IMR-90 (cell line): ENCODE measurements at regions not wholly inside any gene's neighbourhood (a gene's known extent, or its start where the extent isn't known, plus 50 kb on each side); places are given as distances from the start of the nearest gene placed in this dataset.

Experiments
- ATAC-seq: fragments of 200-7000 bp; cut with Tn5 transposase; 2 replicates; pipeline ENCODE4 v1.9.1; 2020; ENCODE audit warnings: low read depth, mild to moderate bottlenecking, moderate library complexity
- BruUV-seq: library from RNA; stranded (reverse); fragments of 400-500 nt; replicated peaks from 2 replicates; lab custom pipeline; 2021; lab: Mats Ljungman, UMichigan
- CTCF ChIA-PET: fragments of 300-600 bp; formaldehyde crosslinking; extraction: SDS; loops from one replicate; lab custom pipeline; 2021; ENCODE audit warnings: antibody characterized with exemption; lab: Yijun Ruan, JAX
- POLR2A ChIA-PET: fragments of 300-600 bp; sonication (Branson Sonifier 250); formaldehyde crosslinking; loops from one replicate; lab custom pipeline; 2022; ENCODE audit warnings: antibody characterized with exemption; ENCODE audit not compliant: unreplicated experiment; lab: Charles Lee
- DNase-seq: peaks from one replicate; pipeline ENCODE4 v3.0.0; 2013
- H2AFZ ChIP-seq: replicated peaks from 2 replicates; pipeline ENCODE3; 2013; ENCODE audit warnings: low read length, mild to moderate bottlenecking; ENCODE audit not compliant: poor library complexity
- H2AK5ac ChIP-seq: 2 replicates; pipeline ENCODE4 v1.6.1; 2013; ENCODE audit warnings: low read depth, low read length, inconsistent platforms
- H2AK9ac ChIP-seq: replicated peaks from 2 replicates; pipeline ENCODE3; 2013; ENCODE audit warnings: mild to moderate bottlenecking, low read depth, low read length, moderate library complexity; ENCODE audit not compliant: poor library complexity
- H2BK120ac ChIP-seq: 2 replicates; pipeline ENCODE4 v1.6.1; 2013; ENCODE audit warnings: low read depth, low read length, inconsistent platforms
- H2BK15ac ChIP-seq: 3 replicates; pipeline ENCODE4 v1.6.1; 2013; ENCODE audit warnings: low read depth, low read length, inconsistent platforms
- H2BK20ac ChIP-seq: 2 replicates; pipeline ENCODE4 v1.6.1; 2013; ENCODE audit warnings: low read depth, mild to moderate bottlenecking, inconsistent platforms, low read length, moderate library complexity
- H2BK5ac ChIP-seq: 2 replicates; pipeline ENCODE4 v1.6.1; 2013; ENCODE audit warnings: mild to moderate bottlenecking, low read depth, low read length, inconsistent platforms; ENCODE audit not compliant: poor library complexity, severe bottlenecking
- H3K14ac ChIP-seq: replicated peaks from 2 replicates; pipeline ENCODE4 v1.6.1; 2013; ENCODE audit warnings: low read depth, low read length, inconsistent platforms
- H3K18ac ChIP-seq: 2 replicates; pipeline ENCODE4 v1.6.1; 2013; ENCODE audit warnings: low read depth, low read length, control low read depth
- H3K23ac ChIP-seq: 2 replicates; pipeline ENCODE4 v1.6.1; 2013; ENCODE audit warnings: low read depth, low read length, inconsistent platforms
- H3K27ac ChIP-seq: 2 replicates; pipeline ENCODE4 v1.5.1; 2013; ENCODE audit warnings: mild to moderate bottlenecking, control low read depth, low read length; ENCODE audit not compliant: insufficient read depth
- H3K27me3 ChIP-seq: 2 replicates; pipeline ENCODE4 v1.6.1; 2013; ENCODE audit warnings: low read length; ENCODE audit not compliant: control insufficient read depth, insufficient read depth
- H3K36me3 ChIP-seq: 2 replicates; pipeline ENCODE4 v1.6.1; 2013; ENCODE audit warnings: low read length, mixed read lengths; ENCODE audit not compliant: control insufficient read depth, insufficient read depth
- H3K4ac ChIP-seq: 2 replicates; pipeline ENCODE4 v1.6.1; 2013; ENCODE audit warnings: low read depth, low read length, inconsistent platforms
- H3K4me1 ChIP-seq: 2 replicates; pipeline ENCODE4 v1.6.1; 2013; ENCODE audit warnings: low read length, mixed read lengths; ENCODE audit not compliant: control insufficient read depth, insufficient read depth
- H3K4me2 ChIP-seq: 2 replicates; pipeline ENCODE4 v1.6.1; 2013; ENCODE audit warnings: low read depth, mild to moderate bottlenecking, control low read depth, low read length, moderate library complexity
- H3K4me3 ChIP-seq: 2 replicates; pipeline ENCODE4 v1.5.1; 2013; ENCODE audit warnings: low read depth, mild to moderate bottlenecking, control low read depth, low read length, moderate library complexity; ENCODE audit not compliant: insufficient read depth
- H3K56ac ChIP-seq: 2 replicates; pipeline ENCODE4 v1.6.1; 2013; ENCODE audit warnings: low read length, inconsistent platforms; ENCODE audit not compliant: insufficient read depth; ENCODE audit errors: extremely low read depth
- H3K79me1 ChIP-seq, 2 experiments: 2 replicates each; pipeline ENCODE4 v1.6.1; 2013; ENCODE audit warnings: low read length in 2 of 2, inconsistent platforms in 1 of 2, low read depth in 1 of 2
- H3K9ac ChIP-seq: 2 replicates; pipeline ENCODE4 v1.6.1; 2013; ENCODE audit warnings: low read depth, low read length, control low read depth
- H3K9me1 ChIP-seq: 2 replicates; pipeline ENCODE4 v1.6.1; 2013; ENCODE audit warnings: low read length, inconsistent platforms; ENCODE audit not compliant: insufficient read depth
- H3K9me3 ChIP-seq: 2 replicates; pipeline ENCODE4 v1.6.1; 2013; ENCODE audit warnings: low read length; ENCODE audit not compliant: control insufficient read depth, insufficient read depth
- H4K20me1 ChIP-seq: 2 replicates; pipeline ENCODE4 v1.6.1; 2013; ENCODE audit warnings: low read length, inconsistent platforms; ENCODE audit not compliant: insufficient read depth
- H4K5ac ChIP-seq: 2 replicates; pipeline ENCODE4 v1.6.1; 2013; ENCODE audit warnings: mild to moderate bottlenecking, low read depth, low read length, control low read depth
- H4K8ac ChIP-seq, 2 experiments: 2 replicates each; pipeline ENCODE4 v1.6.1; 2013; ENCODE audit warnings: low read depth in 2 of 2, low read length in 2 of 2, control low read depth in 1 of 2, inconsistent platforms in 1 of 2
- H4K91ac ChIP-seq: 2 replicates; pipeline ENCODE4 v1.6.1; 2013; ENCODE audit warnings: low read depth, low read length, inconsistent platforms; ENCODE audit not compliant: insufficient read depth
- CEBPB ChIP-seq: IDR thresholded peaks from 2 replicates; pipeline ENCODE4 v1.6.1; 2012; ENCODE audit warnings: low read depth, low read length, improper control_type of control experiment
- CHD1 ChIP-seq: IDR thresholded peaks from 2 replicates; pipeline ENCODE4 v1.6.1; 2012; ENCODE audit warnings: low read depth, low read length, improper control_type of control experiment
- MAZ ChIP-seq: IDR thresholded peaks from 2 replicates; pipeline ENCODE4 v1.6.1; 2012; ENCODE audit warnings: low read depth, mild to moderate bottlenecking, low read length, improper control_type of control experiment, moderate library complexity, borderline replicate concordance
- NFE2L2 ChIP-seq: fragments of 150-350 bp; IDR thresholded peaks from 2 replicates; pipeline ENCODE4 v1.6.1; 2016; ENCODE audit warnings: low read depth, mild to moderate bottlenecking, low read length
- RFX5 ChIP-seq: IDR thresholded peaks from 2 replicates; pipeline ENCODE4 v1.8.0; 2012; ENCODE audit warnings: low read depth, mild to moderate bottlenecking, low read length, moderate library complexity
- WGBS, 2 experiments: methylation state at CpG; one replicate each; pipeline versions ENCODE4 v1.1.5 to v1.1.7; 2013; ENCODE audit warnings: missing lambda C conversion rate in 2 of 2; ENCODE audit not compliant: insufficient read length in 1 of 2; ENCODE audit errors: extremely low coverage in 2 of 2; 5-methylcytosine and 5-hydroxymethylcytosine counted together
- dilution Hi-C: fragments of 300-500 bp; cut with HindIII; formaldehyde crosslinking; loops from one replicate; pipeline ENCODE4 v1.14.3; 2018; ENCODE audit warnings: low sequenced_read_pairs; ENCODE audit not compliant: unreplicated experiment
- in situ Hi-C: fragments of 300-500 bp; cut with MboI; formaldehyde crosslinking; loops from 3 replicates; pipeline ENCODE4 v1.14.3; 2019; ENCODE audit warnings: low sequenced_read_pairs, inconsistent platforms, mixed read lengths
- intact Hi-C: fragments of 100-400 bp; cut with micrococcal nuclease; formaldehyde crosslinking; loops from 2 replicates; pipeline ENCODE4 v1.10.0; 2022
- TF ChIP-seq, protein P1 (sequence below): fragments of 150-350 bp; IDR thresholded peaks from 2 replicates; pipeline ENCODE4 v1.6.1; 2017; ENCODE audit warnings: mild to moderate bottlenecking, antibody characterized with exemption, low read length, low read depth
- TF ChIP-seq, protein P2 (sequence below): fragments of 150-350 bp; IDR thresholded peaks from 2 replicates; pipeline ENCODE4 v1.6.1; 2016; ENCODE audit warnings: low read depth, mild to moderate bottlenecking, low read length, moderate library complexity, borderline replicate concordance

- TF ChIP-seq CEBPB (no peak), NFE2L2 (no peak), MAZ (no peak), RFX5 (no peak), CHD1 (no peak)
- TF ChIP-seq, protein P1, sequence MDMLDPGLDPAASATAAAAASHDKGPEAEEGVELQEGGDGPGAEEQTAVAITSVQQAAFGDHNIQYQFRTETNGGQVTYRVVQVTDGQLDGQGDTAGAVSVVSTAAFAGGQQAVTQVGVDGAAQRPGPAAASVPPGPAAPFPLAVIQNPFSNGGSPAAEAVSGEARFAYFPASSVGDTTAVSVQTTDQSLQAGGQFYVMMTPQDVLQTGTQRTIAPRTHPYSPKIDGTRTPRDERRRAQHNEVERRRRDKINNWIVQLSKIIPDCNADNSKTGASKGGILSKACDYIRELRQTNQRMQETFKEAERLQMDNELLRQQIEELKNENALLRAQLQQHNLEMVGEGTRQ = no peak
- TF ChIP-seq, protein P2, sequence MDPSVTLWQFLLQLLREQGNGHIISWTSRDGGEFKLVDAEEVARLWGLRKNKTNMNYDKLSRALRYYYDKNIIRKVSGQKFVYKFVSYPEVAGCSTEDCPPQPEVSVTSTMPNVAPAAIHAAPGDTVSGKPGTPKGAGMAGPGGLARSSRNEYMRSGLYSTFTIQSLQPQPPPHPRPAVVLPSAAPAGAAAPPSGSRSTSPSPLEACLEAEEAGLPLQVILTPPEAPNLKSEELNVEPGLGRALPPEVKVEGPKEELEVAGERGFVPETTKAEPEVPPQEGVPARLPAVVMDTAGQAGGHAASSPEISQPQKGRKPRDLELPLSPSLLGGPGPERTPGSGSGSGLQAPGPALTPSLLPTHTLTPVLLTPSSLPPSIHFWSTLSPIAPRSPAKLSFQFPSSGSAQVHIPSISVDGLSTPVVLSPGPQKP = no peak
- no TSS peak for BruUV-seq
- no peak for ATAC-seq
Observed at GRCh38 chr6:14885498-14885897, 360.4 kb upstream of the JARID2 start.

More at GRCh38 chr6:14885498-14885897, 360.4 kb upstream of the JARID2 start:
- in situ Hi-C loops = no loop called here
- no peaks in the 10 kb centered on the region for H3K27me3 ChIP-seq
- H2BK20ac ChIP-seq = no peak overlapping the region
- H3K4ac ChIP-seq = no peak overlapping the region
- no CpG with 5 or more reads among the region's 5 CpGs for WGBS, 2 experiments
- no peak overlapping the region for H3K56ac ChIP-seq
- peak overlapping the region; percentile 34 for H2AFZ ChIP-seq
- no peak overlapping the region for H3K18ac ChIP-seq
- H3K79me1 ChIP-seq = peaks cover 0 to 6% of the 10 kb centered on the region in 2 experiments; a peak in 1 of 4 replicates
- no peak overlapping the region for H3K4me2 ChIP-seq
- H3K4me1 ChIP-seq = peaks cover 25% of the 10 kb centered on the region
- H3K9ac ChIP-seq = no peak overlapping the region
- intact Hi-C loops = no loop called here
- no peak overlapping the region for H3K4me3 ChIP-seq
- H4K20me1 ChIP-seq = no peaks in the 10 kb centered on the region
- no peak overlapping the region for H4K5ac ChIP-seq
- H4K91ac ChIP-seq = no peak overlapping the region
- H3K14ac ChIP-seq = no peak overlapping the region
- no peak overlapping the region for H2BK120ac ChIP-seq
- POLR2A ChIA-PET = no interaction called here
- H3K36me3 ChIP-seq = no peaks in the 10 kb centered on the region
- no peak overlapping the region for H2BK15ac ChIP-seq
- no peak overlapping the region for H2AK9ac ChIP-seq
- no peak overlapping the region for H2AK5ac ChIP-seq
- DNase-seq = peak; percentile 58
- H2BK5ac ChIP-seq = no peak overlapping the region
- dilution Hi-C loops = no loop called here
- no peaks in the 10 kb centered on the region for H3K9me3 ChIP-seq
- no peak overlapping the region for H4K8ac ChIP-seq
- H3K23ac ChIP-seq = no peak overlapping the region
- peaks cover 11% of the 10 kb centered on the region for H3K9me1 ChIP-seq
- H3K27ac ChIP-seq = no peak overlapping the region
- CTCF ChIA-PET = no interaction called here
